GM23338 (cell line): ENCODE measurements at regions not wholly inside any gene's neighbourhood (a gene's known extent, or its start where the extent isn't known, plus 50 kb on each side); places are given as distances from the start of the nearest gene placed in this dataset.

ENCODE experiments used
- ATAC-seq: fragments of 200-7000 bp; cut with Tn5 transposase; 3 replicates; pipeline ENCODE4 v1.9.1; 2020
- DNase-seq: peaks from one replicate; pipeline ENCODE4 v3.0.0-alpha.2; 2015; ENCODE audit warnings: low spot score
- H2AFZ ChIP-seq: fragments of 200-600 bp; sonication (generic); 2 replicates; pipeline ENCODE4 v1.8.0; 2016; ENCODE audit warnings: antibody characterized with exemption, mild to moderate bottlenecking, moderate library complexity
- H3F3A ChIP-seq: fragments of 200-600 bp; sonication (generic); replicated peaks from 2 replicates; pipeline ENCODE4 v1.8.0; 2017; ENCODE audit warnings: antibody characterized with exemption, mixed run types, low read depth
- H3K27ac ChIP-seq: fragments of 200-600 bp; sonication (generic); 2 replicates; pipeline ENCODE4 v1.6.1; 2016; ENCODE audit warnings: low read depth
- H3K27me3 ChIP-seq: fragments of 200-600 bp; sonication (generic); 2 replicates; pipeline ENCODE4 v1.8.0; 2016; ENCODE audit warnings: mild to moderate bottlenecking, mixed run types, moderate library complexity; ENCODE audit not compliant: insufficient read depth
- H3K36me3 ChIP-seq: fragments of 200-600 bp; sonication (generic); 2 replicates; pipeline ENCODE4 v1.8.0; 2016; ENCODE audit warnings: mild to moderate bottlenecking; ENCODE audit not compliant: insufficient read depth
- H3K4me1 ChIP-seq: fragments of 200-600 bp; sonication (generic); 2 replicates; pipeline ENCODE4 v1.8.0; 2016; ENCODE audit warnings: mild to moderate bottlenecking, moderate library complexity; ENCODE audit not compliant: insufficient read depth
- H3K4me2 ChIP-seq: fragments of 200-600 bp; sonication (generic); 2 replicates; pipeline ENCODE4 v1.7.1; 2017; ENCODE audit warnings: mixed run types
- H3K4me3 ChIP-seq: fragments of 200-600 bp; sonication (generic); 2 replicates; pipeline ENCODE4 v1.6.1; 2016; ENCODE audit warnings: mixed run types
- H3K79me2 ChIP-seq: fragments of 200-600 bp; sonication (generic); replicated peaks from 2 replicates; pipeline ENCODE4 v1.8.0; 2017; ENCODE audit warnings: mild to moderate bottlenecking; ENCODE audit not compliant: insufficient read depth
- H3K9me2 ChIP-seq: fragments of 200-600 bp; sonication (generic); 2 replicates; pipeline ENCODE4 v1.8.0; 2017; ENCODE audit not compliant: insufficient read depth
- H4K20me1 ChIP-seq: fragments of 200-600 bp; sonication (generic); replicated peaks from 2 replicates; pipeline ENCODE4 v1.8.0; 2017; ENCODE audit warnings: mild to moderate bottlenecking; ENCODE audit not compliant: insufficient read depth
- H3K27ac Mint-ChIP-seq: 2 replicates; pipeline ENCODE4 v1.8.0; 2020; ENCODE audit warnings: inconsistent platforms, mild to moderate bottlenecking, moderate library complexity, mixed read lengths
- H3K27me3 Mint-ChIP-seq: 3 replicates; pipeline ENCODE4 v1.8.0; 2022; ENCODE audit warnings: low read depth, mild to moderate bottlenecking, moderate library complexity, mixed read lengths, inconsistent platforms; ENCODE audit not compliant: insufficient read depth, poor library complexity
- H3K36me3 Mint-ChIP-seq: 3 replicates; pipeline ENCODE4 v1.8.0; 2021; ENCODE audit warnings: low read depth, mild to moderate bottlenecking, inconsistent platforms, moderate library complexity, mixed read lengths
- H3K4me1 Mint-ChIP-seq: 3 replicates; pipeline ENCODE4 v1.8.0; 2020; ENCODE audit warnings: mild to moderate bottlenecking, inconsistent platforms, mixed read lengths
- H3K4me3 Mint-ChIP-seq: 3 replicates; pipeline ENCODE4 v1.8.0; 2021; ENCODE audit warnings: moderate library complexity, mild to moderate bottlenecking, inconsistent platforms, mixed read lengths
- H3K9me3 Mint-ChIP-seq: 3 replicates; pipeline ENCODE4 v1.8.0; 2020; ENCODE audit warnings: moderate library complexity, mild to moderate bottlenecking, inconsistent platforms, mixed read lengths
- CREB1 ChIP-seq: fragments of 250-450 bp; sonication (Bioruptor Pico); IDR thresholded peaks from 2 replicates; pipeline ENCODE4 v1.5.0; 2020; ENCODE audit warnings: low read depth, mild to moderate bottlenecking, moderate library complexity
- CTCF ChIP-seq, 2 experiments: fragments of 200-600 bp in 1 of 2; sonication (generic) in 1 of 2; conservative IDR thresholded peaks; 2 replicates each; pipeline versions ENCODE4 v1.5.1 to v1.6.1; 2016 to 2017; ENCODE audit warnings: antibody characterized with exemption in 2 of 2, low read depth in 2 of 2, mild to moderate bottlenecking in 2 of 2, moderate library complexity in 1 of 2
- ETS1 ChIP-seq: IDR thresholded peaks from 2 replicates; pipeline ENCODE4 v1.6.1; 2016; ENCODE audit warnings: antibody characterized with exemption
- EZH2 ChIP-seq: fragments of 200-600 bp; sonication (generic); IDR thresholded peaks from one replicate; pipeline ENCODE4 v1.8.0; 2017; ENCODE audit warnings: antibody characterized with exemption, mild to moderate bottlenecking, low read depth; ENCODE audit not compliant: unreplicated experiment
- EZH2phosphoT487 ChIP-seq: fragments of 200-600 bp; sonication (generic); IDR thresholded peaks from one replicate; pipeline ENCODE4 v1.8.1; 2018; ENCODE audit warnings: antibody characterized with exemption; ENCODE audit not compliant: unreplicated experiment
- JUNB ChIP-seq: IDR thresholded peaks from one replicate; pipeline ENCODE4 v1.6.1; 2016; ENCODE audit warnings: antibody characterized with exemption; ENCODE audit not compliant: unreplicated experiment
- NANOG ChIP-seq: IDR thresholded peaks from 2 replicates; pipeline ENCODE4 v1.6.1; 2016; ENCODE audit warnings: antibody characterized with exemption, borderline replicate concordance
- POLR2AphosphoS5 ChIP-seq: IDR thresholded peaks from 2 replicates; pipeline ENCODE4 v1.6.1; 2016; ENCODE audit warnings: antibody characterized with exemption, low read depth
- REST ChIP-seq: IDR thresholded peaks from one replicate; pipeline ENCODE4 v1.6.1; 2018; ENCODE audit warnings: antibody characterized with exemption; ENCODE audit not compliant: unreplicated experiment
- STAT1 ChIP-seq: IDR thresholded peaks from one replicate; pipeline ENCODE4 v1.6.1; 2016; ENCODE audit warnings: antibody characterized with exemption; ENCODE audit not compliant: unreplicated experiment
- ZNF114 ChIP-seq: fragments of 250-450 bp; sonication (Bioruptor Pico); IDR thresholded peaks from 2 replicates; pipeline ENCODE4 v1.5.0; 2020; ENCODE audit warnings: mild to moderate bottlenecking, moderate library complexity
- ZNF331 ChIP-seq: fragments of 250-450 bp; sonication (Bioruptor Pico); IDR thresholded peaks from 2 replicates; pipeline ENCODE4 v1.5.0; 2020; ENCODE audit warnings: low read depth, mild to moderate bottlenecking, moderate library complexity
- ZNF462 ChIP-seq: fragments of 250-450 bp; sonication (Bioruptor Pico); IDR thresholded peaks from 2 replicates; pipeline ENCODE4 v1.5.0; 2020; ENCODE audit warnings: mild to moderate bottlenecking, moderate library complexity

- no peak overlapping the region for H2AFZ ChIP-seq
- H3K4me3 ChIP-seq, result no peak overlapping the region
- DNase-seq, result no peak
- H3K27me3 ChIP-seq, result no peaks in the 10 kb centered on the region
- no peaks in the 10 kb centered on the region for H4K20me1 ChIP-seq
- no peaks in the 10 kb centered on the region for H3K4me1 Mint-ChIP-seq
- peaks cover 2% of the 10 kb centered on the region for H3K27me3 Mint-ChIP-seq
- peaks cover 3% of the 10 kb centered on the region; the same call in 1 of the 2 replicates for H3K9me2 ChIP-seq
- no peaks in the 10 kb centered on the region for H3K36me3 Mint-ChIP-seq
- H3K27ac ChIP-seq, result no peak overlapping the region
- TF ChIP-seq CREB1 (CRISPR knock-in tag) (no peak), REST (no peak), NANOG (no peak), ZNF462 (CRISPR knock-in tag) (no peak), ZNF331 (CRISPR knock-in tag) (no peak), CTCF (conservative IDR thresholded peaks at IDR 0.05; ENCODE audit: low read depth in 2 of 2) (no peak), JUNB (no peak), POLR2AphosphoS5 (no peak), ETS1 (no peak), EZH2phosphoT487 (no peak), EZH2 (no peak), STAT1 (no peak), ZNF114 (CRISPR knock-in tag) (no peak)
- no peak overlapping the region for H3K27ac Mint-ChIP-seq
- H3K4me1 ChIP-seq, result no peaks in the 10 kb centered on the region
- H3K79me2 ChIP-seq, result no peaks in the 10 kb centered on the region
- H3K4me2 ChIP-seq, result no peak overlapping the region
- no peaks in the 10 kb centered on the region for H3F3A ChIP-seq
- peaks cover 8% of the 10 kb centered on the region; the same call in 2 of the 3 replicates for H3K9me3 Mint-ChIP-seq
- H3K4me3 Mint-ChIP-seq, result no peak overlapping the region
- no peak for ATAC-seq
- no peaks in the 10 kb centered on the region for H3K36me3 ChIP-seq
Observed at GRCh38 chr2:220134756-220135534, 507.5 kb downstream of the SLC4A3 start.
